OCI-LY7 (cell line): ENCODE measurements at regions not wholly inside any gene's neighbourhood (a gene's known extent, or its start where the extent isn't known, plus 50 kb on each side); places are given as distances from the start of the nearest gene placed in this dataset.

ENCODE experiments used
- EZH2phosphoT487 ChIP-seq: fragments of 200-600 bp; sonication (generic); IDR thresholded peaks from 2 replicates; pipeline ENCODE4 v1.6.1; 2018; ENCODE audit warnings: low read depth, borderline replicate concordance, mild to moderate bottlenecking, mixed run types, antibody characterized with exemption, low read length, moderate library complexity, mixed read lengths
- TF ChIP-seq, protein P1 (sequence below): fragments of 200-600 bp; sonication (generic); conservative IDR thresholded peaks from 2 replicates; pipeline ENCODE4 v1.5.1; 2014; ENCODE audit warnings: mild to moderate bottlenecking, antibody characterized with exemption, low read length, moderate library complexity, mixed read lengths

DNA sequence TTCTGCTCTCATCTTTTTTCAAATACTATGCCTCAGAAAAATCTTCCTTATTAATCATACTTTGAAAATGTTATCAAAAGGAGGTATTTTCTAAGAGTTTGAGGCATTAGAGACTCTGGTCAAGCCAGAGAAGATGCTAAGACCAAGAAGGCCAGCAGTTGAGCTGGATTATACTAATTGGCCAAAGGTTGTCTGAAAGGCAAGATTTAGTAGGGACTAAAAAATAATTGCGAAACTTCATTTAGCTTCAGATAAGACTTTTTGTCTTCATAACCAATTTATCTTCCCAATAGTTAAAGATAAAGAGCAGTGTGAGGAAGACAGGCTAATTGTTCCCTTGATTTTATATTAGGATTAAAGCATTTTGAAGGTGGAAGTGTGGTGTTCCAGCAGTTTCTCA, 1412.4 kb upstream of the PCDH7 start:
- TF ChIP-seq, protein P1, sequence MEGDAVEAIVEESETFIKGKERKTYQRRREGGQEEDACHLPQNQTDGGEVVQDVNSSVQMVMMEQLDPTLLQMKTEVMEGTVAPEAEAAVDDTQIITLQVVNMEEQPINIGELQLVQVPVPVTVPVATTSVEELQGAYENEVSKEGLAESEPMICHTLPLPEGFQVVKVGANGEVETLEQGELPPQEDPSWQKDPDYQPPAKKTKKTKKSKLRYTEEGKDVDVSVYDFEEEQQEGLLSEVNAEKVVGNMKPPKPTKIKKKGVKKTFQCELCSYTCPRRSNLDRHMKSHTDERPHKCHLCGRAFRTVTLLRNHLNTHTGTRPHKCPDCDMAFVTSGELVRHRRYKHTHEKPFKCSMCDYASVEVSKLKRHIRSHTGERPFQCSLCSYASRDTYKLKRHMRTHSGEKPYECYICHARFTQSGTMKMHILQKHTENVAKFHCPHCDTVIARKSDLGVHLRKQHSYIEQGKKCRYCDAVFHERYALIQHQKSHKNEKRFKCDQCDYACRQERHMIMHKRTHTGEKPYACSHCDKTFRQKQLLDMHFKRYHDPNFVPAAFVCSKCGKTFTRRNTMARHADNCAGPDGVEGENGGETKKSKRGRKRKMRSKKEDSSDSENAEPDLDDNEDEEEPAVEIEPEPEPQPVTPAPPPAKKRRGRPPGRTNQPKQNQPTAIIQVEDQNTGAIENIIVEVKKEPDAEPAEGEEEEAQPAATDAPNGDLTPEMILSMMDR = no peak
- no peak for TF ChIP-seq EZH2phosphoT487
